Keratinocyte (primary cell): ENCODE measurements at regions not wholly inside any gene's neighbourhood (a gene's known extent, or its start where the extent isn't known, plus 50 kb on each side); places are given as distances from the start of the nearest gene placed in this dataset.

ENCODE experiments used
- CTCF ChIP-seq, 3 experiments: IDR thresholded peaks in 1 of 3; conservative IDR thresholded peaks in 1 of 3; optimal IDR thresholded peaks in 1 of 3; 2 replicates in 2 of 3; 3 replicates in 1 of 3; pipeline versions ENCODE3 to v1.5.1; 2011; ENCODE audit warnings: low read length in 3 of 3, mild to moderate bottlenecking in 3 of 3, moderate library complexity in 2 of 3, control low read depth in 1 of 3, inconsistent platforms in 1 of 3; ENCODE audit not compliant: insufficient read depth in 2 of 3; ENCODE audit errors: extremely low read depth in 1 of 3
- EZH2 ChIP-seq: IDR thresholded peaks from one replicate; pipeline ENCODE4 v1.6.1; 2012; ENCODE audit warnings: inconsistent platforms, mild to moderate bottlenecking, low read length, moderate library complexity

GRCh38 chr7:39890411-39890810 is 59.6 kb upstream of the CDK13 start:
- no peak for TF ChIP-seq CTCF (optimal IDR thresholded peaks at IDR 0.05 in 1 of 3, IDR thresholded peaks at IDR 0.05 in 1 of 3, conservative IDR thresholded peaks at IDR 0.05 in 1 of 3; ENCODE audit: extremely low read depth in 1 of 3, insufficient read depth in 2 of 3, low read length in 3 of 3)
- TF ChIP-seq EZH2: no peak
